Natural killer cell (primary cell): ENCODE measurements at regions not wholly inside any gene's neighbourhood (a gene's known extent, or its start where the extent isn't known, plus 50 kb on each side); places are given as distances from the start of the nearest gene placed in this dataset.

Source experiments
- ATAC-seq, 3 donors: fragments of 150-1000 bp in 2 of 3; fragments of 200-7000 bp in 1 of 3; cut with Tn5 transposase; 1 replicate in 1 of 3; 2 replicates in 2 of 3; pipeline ENCODE4 v1.10.0; 2021; ENCODE audit warnings: mild to moderate bottlenecking in 2 of 3, moderate library complexity in 2 of 3
- DNase-seq, 2 donors: peaks; one replicate each; pipeline versions ENCODE4 v3.0.0 to v3.0.0-alpha.2; 2013 to 2021; ENCODE audit warnings: mixed read lengths in 1 of 2
- H3K27ac ChIP-seq: one replicate; pipeline ENCODE4 v1.5.1; 2013; ENCODE audit warnings: mild to moderate bottlenecking, low read length
- H3K27me3 ChIP-seq: one replicate; pipeline ENCODE4 v1.6.1; 2013; ENCODE audit warnings: low read length; ENCODE audit not compliant: control insufficient read depth, insufficient read depth
- H3K36me3 ChIP-seq: one replicate; pipeline ENCODE4 v1.6.1; 2013; ENCODE audit warnings: low read length; ENCODE audit not compliant: control insufficient read depth, insufficient read depth
- H3K4me1 ChIP-seq: one replicate; pipeline ENCODE4 v1.6.1; 2013; ENCODE audit warnings: low read length; ENCODE audit not compliant: control insufficient read depth, insufficient read depth
- H3K4me3 ChIP-seq: one replicate; pipeline ENCODE4 v1.5.1; 2013; ENCODE audit warnings: low read length
- H3K9me3 ChIP-seq: one replicate; pipeline ENCODE4 v1.6.1; 2013; ENCODE audit warnings: low read length; ENCODE audit not compliant: control insufficient read depth, insufficient read depth
- H3K27ac Mint-ChIP-seq, 2 donors: one replicate each; pipeline ENCODE4 v1.8.0; 2022; ENCODE audit warnings: mild to moderate bottlenecking in 2 of 2, mixed read lengths in 2 of 2, moderate library complexity in 1 of 2
- H3K27me3 Mint-ChIP-seq, 2 donors: one replicate each; pipeline ENCODE4 v1.8.0; 2022; ENCODE audit warnings: low read depth in 2 of 2, mixed read lengths in 2 of 2
- H3K36me3 Mint-ChIP-seq: one replicate; pipeline ENCODE4 v1.8.0; 2022; ENCODE audit warnings: mixed read lengths
- H3K4me1 Mint-ChIP-seq, 2 donors: one replicate each; pipeline ENCODE4 v1.8.0; 2022; ENCODE audit warnings: mixed read lengths in 2 of 2
- H3K4me3 Mint-ChIP-seq: one replicate; pipeline ENCODE4 v1.8.0; 2022; ENCODE audit warnings: mild to moderate bottlenecking, moderate library complexity, mixed read lengths
- H3K9me3 Mint-ChIP-seq, 2 donors: one replicate each; pipeline ENCODE4 v1.8.0; 2022; ENCODE audit warnings: mixed read lengths in 2 of 2
- WGBS: methylation state at CpG from one replicate; pipeline ENCODE4 v1.1.7; 2013; ENCODE audit warnings: missing lambda C conversion rate; ENCODE audit not compliant: insufficient coverage; 5-methylcytosine and 5-hydroxymethylcytosine counted together
- intact Hi-C: fragments of 100-400 bp; cut with micrococcal nuclease; formaldehyde crosslinking; loops from one replicate; pipeline ENCODE4 v1.14.2; 2022
- TF ChIP-seq, protein P1 (sequence below): fragments of 200-600 bp; IDR thresholded peaks from one replicate; pipeline ENCODE4 v1.8.0; 2022; ENCODE audit warnings: antibody characterized with exemption

- no peaks in the 10 kb centered on the region for H3K36me3 ChIP-seq
- Mint-ChIP-seq H3K9me3 (no peaks in the 10 kb centered on the region), H3K4me3 (no peak overlapping the region), H3K36me3 (no peaks in the 10 kb centered on the region), H3K27me3 (peaks cover 7 to 12% of the 10 kb centered on the region in 2 donors), H3K4me1 (no peaks in the 10 kb centered on the region), H3K27ac (no peak overlapping the region)
- WGBS, result 95% methylated on average over 8 of the region's 8 CpGs
- no peaks in the 10 kb centered on the region for H3K9me3 ChIP-seq
- intact Hi-C loops, result no loop called here
- ATAC-seq (no peak), DNase-seq (no peak)
- H3K27me3 ChIP-seq, result no peaks in the 10 kb centered on the region
- TF ChIP-seq, protein P1, sequence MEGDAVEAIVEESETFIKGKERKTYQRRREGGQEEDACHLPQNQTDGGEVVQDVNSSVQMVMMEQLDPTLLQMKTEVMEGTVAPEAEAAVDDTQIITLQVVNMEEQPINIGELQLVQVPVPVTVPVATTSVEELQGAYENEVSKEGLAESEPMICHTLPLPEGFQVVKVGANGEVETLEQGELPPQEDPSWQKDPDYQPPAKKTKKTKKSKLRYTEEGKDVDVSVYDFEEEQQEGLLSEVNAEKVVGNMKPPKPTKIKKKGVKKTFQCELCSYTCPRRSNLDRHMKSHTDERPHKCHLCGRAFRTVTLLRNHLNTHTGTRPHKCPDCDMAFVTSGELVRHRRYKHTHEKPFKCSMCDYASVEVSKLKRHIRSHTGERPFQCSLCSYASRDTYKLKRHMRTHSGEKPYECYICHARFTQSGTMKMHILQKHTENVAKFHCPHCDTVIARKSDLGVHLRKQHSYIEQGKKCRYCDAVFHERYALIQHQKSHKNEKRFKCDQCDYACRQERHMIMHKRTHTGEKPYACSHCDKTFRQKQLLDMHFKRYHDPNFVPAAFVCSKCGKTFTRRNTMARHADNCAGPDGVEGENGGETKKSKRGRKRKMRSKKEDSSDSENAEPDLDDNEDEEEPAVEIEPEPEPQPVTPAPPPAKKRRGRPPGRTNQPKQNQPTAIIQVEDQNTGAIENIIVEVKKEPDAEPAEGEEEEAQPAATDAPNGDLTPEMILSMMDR, result no peak
- no peak overlapping the region for H3K27ac ChIP-seq
- H3K4me1 ChIP-seq, result no peaks in the 10 kb centered on the region
- H3K4me3 ChIP-seq, result no peak overlapping the region
These were observed 57.3 kb downstream of the MAF start for GRCh38 chr16:79543219-79543618.

- no peaks in the 10 kb centered on the region for H3K36me3 ChIP-seq
- no peaks in the 10 kb centered on the region for H3K36me3 Mint-ChIP-seq
- no peak overlapping the region for H3K27ac Mint-ChIP-seq
- no peak overlapping the region for H3K27ac ChIP-seq
- H3K27me3 Mint-ChIP-seq, result peaks cover 6 to 11% of the 10 kb centered on the region in 2 donors
- no peaks in the 10 kb centered on the region for H3K4me1 ChIP-seq
- no peaks in the 10 kb centered on the region for H3K9me3 ChIP-seq
- WGBS, result 56% methylated on average over 10 of the region's 11 CpGs
- no peak overlapping the region for H3K4me3 Mint-ChIP-seq
- TF ChIP-seq, protein P1, result no peak
- no peaks in the 10 kb centered on the region for H3K4me1 Mint-ChIP-seq
- H3K9me3 Mint-ChIP-seq, result no peaks in the 10 kb centered on the region
- intact Hi-C loops, result no loop called here
- no peak for DNase-seq
- no peak overlapping the region for H3K4me3 ChIP-seq
- no peak for ATAC-seq
- H3K27me3 ChIP-seq, result no peaks in the 10 kb centered on the region
These were observed 58.2 kb downstream of the MAF start for GRCh38 chr16:79542237-79542774.

- Histone ChIP-seq H3K27me3 (no peaks in the 10 kb centered on the region), H3K4me3 (no peak overlapping the region), H3K36me3 (no peaks in the 10 kb centered on the region), H3K4me1 (no peaks in the 10 kb centered on the region), H3K27ac (no peak overlapping the region), H3K9me3 (no peaks in the 10 kb centered on the region)
- DNase-seq, result no peak
- Mint-ChIP-seq H3K9me3 (no peaks in the 10 kb centered on the region), H3K27ac (no peak overlapping the region), H3K4me1 (no peaks in the 10 kb centered on the region), H3K36me3 (no peaks in the 10 kb centered on the region), H3K27me3 (peaks cover 6 to 7% of the 10 kb centered on the region in 2 donors), H3K4me3 (no peak overlapping the region)
- ATAC-seq, result no peak
- 94% methylated on average over 15 of the region's 15 CpGs for WGBS
- TF ChIP-seq, protein P1, result no peak
- intact Hi-C loops, result no loop called here
These were observed 59.5 kb downstream of the MAF start for GRCh38 chr16:79540825-79541595.

DNA sequence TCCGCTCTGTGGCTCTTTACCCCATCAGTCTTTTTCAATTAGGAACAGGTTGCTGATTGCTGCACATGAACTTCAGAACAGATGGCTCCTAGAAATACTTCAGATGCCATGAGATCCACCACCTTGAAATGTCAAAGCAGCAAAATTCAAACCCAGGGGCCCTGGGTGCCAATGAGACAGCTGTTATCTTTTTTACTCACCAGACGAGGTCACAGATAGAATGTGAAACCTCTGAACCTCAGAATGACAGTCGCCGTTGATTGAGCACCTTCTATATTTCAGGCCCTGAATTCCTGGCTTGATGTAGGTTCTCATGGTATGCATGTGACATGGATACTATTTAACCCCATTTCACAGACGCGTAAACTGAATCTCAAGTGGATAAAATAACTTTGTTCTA lies 63.0 kb downstream of the MAF start:
- H3K9me3 ChIP-seq, result no peaks in the 10 kb centered on the region
- H3K36me3 ChIP-seq, result no peaks in the 10 kb centered on the region
- Mint-ChIP-seq H3K27ac (no peak overlapping the region), H3K4me3 (no peak overlapping the region), H3K9me3 (no peaks in the 10 kb centered on the region), H3K27me3 (no peaks in the 10 kb centered on the region), H3K36me3 (no peaks in the 10 kb centered on the region), H3K4me1 (no peaks in the 10 kb centered on the region)
- H3K27me3 ChIP-seq, result no peaks in the 10 kb centered on the region
- intact Hi-C loops, result no loop called here
- TF ChIP-seq, protein P1, result no peak
- H3K4me3 ChIP-seq, result no peak overlapping the region
- ATAC-seq (no peak), DNase-seq (no peak)
- H3K27ac ChIP-seq, result no peak overlapping the region
- 72% methylated on average over 4 of the region's 6 CpGs for WGBS
- no peaks in the 10 kb centered on the region for H3K4me1 ChIP-seq
